ENCODE measurements at regions not wholly inside any gene's neighbourhood (a gene's known extent, or its start where the extent isn't known, plus 50 kb on each side); places are given as distances from the start of the nearest gene placed in this dataset.

DNA sequence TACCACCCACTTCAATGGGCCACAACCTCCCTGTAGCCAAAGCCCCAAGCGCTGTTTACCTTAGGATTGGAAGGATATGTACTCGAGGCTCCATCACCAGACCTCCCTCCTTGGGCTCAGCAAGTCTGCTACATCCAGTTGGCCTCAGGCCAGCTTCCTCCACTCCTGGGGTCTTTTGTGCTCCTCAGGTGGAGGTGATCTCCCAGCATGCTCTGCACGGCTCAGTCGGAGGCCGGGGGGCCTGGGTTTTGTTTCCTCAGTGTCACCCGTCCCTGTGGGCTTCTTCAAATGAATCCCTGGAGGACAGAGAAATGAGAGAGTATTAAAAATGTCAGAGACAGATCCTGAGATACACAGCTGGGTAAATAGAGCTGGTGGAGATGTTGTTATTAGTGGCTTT, 723.1 kb upstream of the TBX3 start:
- TF ChIP-seq POLR2A (IDR thresholded peaks at IDR 0.05) (no peak), CTCF (IDR thresholded peaks at IDR 0.05) (no peak)
- WGBS, 2 donors, result 83 to 86% methylated on average over 6 of the region's 6 CpGs
- intact Hi-C loops (cut with DNase I; ENCODE audit: low total_unique reads), result no loop called here
- H3K4me3 ChIP-seq (ENCODE audit: low read depth, poor library complexity, severe bottlenecking), result no peak overlapping the region
- DNase-seq (ENCODE audit: low spot score in 2 of 2), result no peak

DNA sequence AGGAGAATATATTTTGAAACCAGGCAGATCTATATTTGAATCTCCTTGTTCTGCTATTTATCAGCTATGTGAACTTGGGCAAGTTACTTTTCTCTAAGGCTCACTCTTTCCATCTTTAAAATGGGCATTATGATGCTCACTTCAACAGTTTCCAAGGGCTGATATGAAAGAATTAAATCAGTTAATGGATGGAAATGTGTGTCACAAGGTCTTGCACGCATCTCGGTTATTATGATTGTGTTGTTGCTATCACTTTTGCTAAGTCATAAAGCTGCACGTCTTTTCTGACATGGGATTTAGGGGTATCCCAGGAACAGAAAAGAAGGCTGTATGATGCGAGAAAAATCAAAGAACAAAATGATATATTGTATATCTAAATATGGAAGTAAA, 721.5 kb upstream of the TBX3 start:
- 81 to 88% methylated on average over 4 of the region's 4 CpGs for whole genome bisulfite sequencing, 2 donors
- TF ChIP-seq POLR2A (IDR thresholded peaks at IDR 0.05) (no peak), CTCF (IDR thresholded peaks at IDR 0.05) (no peak)
- intact Hi-C loops (cut with DNase I; ENCODE audit: low total_unique reads), result no loop called here
- no peak for DNase-seq (ENCODE audit: low spot score in 2 of 2)
- no peak overlapping the region for H3K4me3 ChIP-seq (ENCODE audit: low read depth, poor library complexity, severe bottlenecking)

DNA sequence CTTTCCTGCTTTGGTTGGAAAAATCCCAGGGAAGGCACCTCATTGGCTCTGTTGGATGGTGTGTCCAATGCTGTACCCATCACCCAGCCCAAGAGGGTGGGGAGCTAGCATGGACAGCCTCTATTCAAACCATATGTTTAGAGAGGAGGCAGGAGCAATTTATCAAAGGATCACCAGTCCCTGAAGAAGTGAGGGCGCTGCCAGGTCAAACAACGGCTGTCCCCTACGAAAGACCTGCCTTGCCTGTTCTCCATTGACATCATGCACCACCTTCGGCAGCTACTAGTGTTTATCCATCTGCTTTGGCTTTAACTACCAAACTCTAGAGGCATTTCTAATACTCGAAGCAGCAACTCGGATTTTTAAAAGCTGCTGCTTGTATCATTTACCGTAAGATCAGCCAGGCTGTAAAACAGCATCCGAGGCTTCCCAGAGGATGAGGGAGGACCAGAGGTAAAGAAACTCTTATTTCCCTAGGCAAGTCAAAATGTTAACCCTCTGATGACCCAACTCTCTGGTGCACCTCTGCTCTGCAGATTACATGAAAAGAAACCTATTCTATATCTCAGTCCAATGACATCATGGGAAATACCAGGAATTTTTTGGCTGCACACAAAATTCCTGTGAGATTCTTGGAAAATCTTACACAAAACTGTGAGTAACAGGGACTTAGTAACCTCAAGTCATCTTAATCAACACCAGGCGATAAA, 720.9 kb upstream of the TBX3 start:
- no peak overlapping the region for H3K4me3 ChIP-seq (ENCODE audit: low read depth, poor library complexity, severe bottlenecking)
- intact Hi-C loops (cut with DNase I; ENCODE audit: low total_unique reads), result no loop called here
- TF ChIP-seq CTCF (IDR thresholded peaks at IDR 0.05), result no peak
- TF ChIP-seq POLR2A (IDR thresholded peaks at IDR 0.05), result no peak
- 41 to 43% methylated on average over 9 of the region's 9 CpGs for WGBS, 2 donors
- DNase-seq (ENCODE audit: low spot score in 2 of 2), result no peak

- 87 to 93% methylated on average over 5 of the region's 5 CpGs for WGBS, 2 donors
- H3K4me3 ChIP-seq (ENCODE audit: low read depth, poor library complexity, severe bottlenecking), result no peak overlapping the region
- TF ChIP-seq CTCF (IDR thresholded peaks at IDR 0.05) (no peak), POLR2A (IDR thresholded peaks at IDR 0.05) (no peak)
- no peak for DNase-seq (ENCODE audit: low spot score in 2 of 2)
- intact Hi-C loops (cut with DNase I; ENCODE audit: low total_unique reads), result no loop called here
These were observed 719.7 kb upstream of the TBX3 start for GRCh38 chr12:115403689-115404088.

- WGBS, 2 donors, result 82 to 89% methylated on average over 2 of the region's 2 CpGs
- intact Hi-C loops (cut with DNase I; ENCODE audit: low total_unique reads), result no loop called here
- no peak overlapping the region for H3K4me3 ChIP-seq (ENCODE audit: low read depth, poor library complexity, severe bottlenecking)
- TF ChIP-seq CTCF (IDR thresholded peaks at IDR 0.05) (no peak), POLR2A (IDR thresholded peaks at IDR 0.05) (no peak)
- DNase-seq (ENCODE audit: low spot score in 2 of 2), result no peak
These were observed 719.3 kb upstream of the TBX3 start for GRCh38 chr12:115403253-115403652.

Data from lower leg skin (tissue), 4 donors.